ENCODE measurements at regions not wholly inside any gene's neighbourhood (a gene's known extent, or its start where the extent isn't known, plus 50 kb on each side); places are given as distances from the start of the nearest gene placed in this dataset.

- DNase-seq = no peak
- H3K27me3 ChIP-seq = peaks cover 0 to 6% of the 10 kb centered on the region in 2 donors
- no peak for ATAC-seq
- no peaks in the 10 kb centered on the region for H3K9me3 ChIP-seq
- H3K36me3 ChIP-seq = no peaks in the 10 kb centered on the region
- no peak for TF ChIP-seq CTCF (IDR thresholded peaks at IDR 0.05)
- H3K4me3 ChIP-seq = no peak overlapping the region
- H3K27ac ChIP-seq = no peak overlapping the region
- H3K4me1 ChIP-seq = no peaks in the 10 kb centered on the region
- intact Hi-C loops (cut with DNase I) = no loop called here
Observed at GRCh38 chr3:127093312-127093711, 99.6 kb upstream of the PRR23E start.

- ATAC-seq = no peak
- H3K27ac ChIP-seq = no peak overlapping the region
- no peaks in the 10 kb centered on the region for H3K4me1 ChIP-seq
- no peaks in the 10 kb centered on the region for H3K27me3 ChIP-seq
- H3K36me3 ChIP-seq = no peaks in the 10 kb centered on the region
- no peak for DNase-seq
- H3K9me3 ChIP-seq = no peaks in the 10 kb centered on the region
- no peak overlapping the region for H3K4me3 ChIP-seq
- no peak for TF ChIP-seq CTCF (IDR thresholded peaks at IDR 0.05)
- intact Hi-C loops (cut with DNase I) = no loop called here
Observed at GRCh38 chr3:127095774-127096173, 97.2 kb upstream of the PRR23E start.

- no peak for TF ChIP-seq CTCF (IDR thresholded peaks at IDR 0.05)
- no peaks in the 10 kb centered on the region for H3K9me3 ChIP-seq
- H3K4me1 ChIP-seq = no peaks in the 10 kb centered on the region
- H3K4me3 ChIP-seq = no peak overlapping the region
- intact Hi-C loops (cut with DNase I) = no loop called here
- no peaks in the 10 kb centered on the region for H3K27me3 ChIP-seq
- no peak for ATAC-seq
- no peak for DNase-seq
- H3K27ac ChIP-seq = no peak overlapping the region
- H3K36me3 ChIP-seq = no peaks in the 10 kb centered on the region
Observed at GRCh38 chr3:127096256-127097071, 96.5 kb upstream of the PRR23E start.

GRCh38 chr3:127097072-127097405, 95.9 kb upstream of the PRR23E start:
- no peak for ATAC-seq
- no peak for DNase-seq
- no peaks in the 10 kb centered on the region for H3K27me3 ChIP-seq
- H3K4me3 ChIP-seq = no peak overlapping the region
- H3K4me1 ChIP-seq = no peaks in the 10 kb centered on the region
- H3K9me3 ChIP-seq = no peaks in the 10 kb centered on the region
- intact Hi-C loops (cut with DNase I) = no loop called here
- no peak for TF ChIP-seq CTCF (IDR thresholded peaks at IDR 0.05)
- no peak overlapping the region for H3K27ac ChIP-seq
- H3K36me3 ChIP-seq = no peaks in the 10 kb centered on the region

GRCh38 chr3:127097481-127097880, 95.5 kb upstream of the PRR23E start:
- Histone ChIP-seq H3K9me3 (no peaks in the 10 kb centered on the region), H3K27me3 (no peaks in the 10 kb centered on the region), H3K36me3 (no peaks in the 10 kb centered on the region), H3K4me1 (no peaks in the 10 kb centered on the region), H3K27ac (no peak overlapping the region), H3K4me3 (no peak overlapping the region)
- DNase-seq (no peak), ATAC-seq (no peak)
- intact Hi-C loops (cut with DNase I) = no loop called here
- no peak for TF ChIP-seq CTCF (IDR thresholded peaks at IDR 0.05)

Data from left lung (tissue), 4 donors.